HepG2 (cell line): ENCODE measurements at regions not wholly inside any gene's neighbourhood (a gene's known extent, or its start where the extent isn't known, plus 50 kb on each side); places are given as distances from the start of the nearest gene placed in this dataset.

ENCODE experiments used
- ATAC-seq: fragments of 200-7000 bp; cut with Tn5 transposase; 3 replicates; pipeline ENCODE4 v1.9.1; 2020; ENCODE audit warnings: mild to moderate bottlenecking, moderate library complexity
- BruUV-seq: library from RNA; stranded (reverse); fragments of 400-500 nt; replicated peaks from 2 replicates; lab custom pipeline; 2021; lab: Mats Ljungman, UMichigan
- CTCF ChIA-PET: fragments of 300-600 bp; formaldehyde crosslinking; extraction: SDS; loops from one replicate; lab custom pipeline; 2021; ENCODE audit warnings: low total read pairs, inconsistent platforms, low intra/inter-chr PET ratio; lab: Yijun Ruan, JAX
- POLR2A ChIA-PET: fragments of 350-600 bp; sonication (Branson Sonifier 250); formaldehyde crosslinking; loops from one replicate; lab custom pipeline; 2020; ENCODE audit warnings: antibody characterized with exemption, inconsistent platforms; lab: Yijun Ruan, JAX
- DNase-seq: peaks from one replicate; pipeline ENCODE4 v3.0.0-alpha.2; 2015; ENCODE audit warnings: low spot score
- FAIRE-seq: peaks from 3 replicates; lab custom pipeline; 2011; peaks lifted over from hg19 to GRCh38; lab: Jason Lieb, UNC
- H2AFZ ChIP-seq: one replicate; pipeline ENCODE4 v1.6.1; 2011; ENCODE audit warnings: low read length, inconsistent platforms
- H3K27ac ChIP-seq: fragments of 300-600 bp; 3 replicates; pipeline ENCODE4 v1.8.0; 2011; ENCODE audit warnings: mixed run types, mild to moderate bottlenecking, mixed read lengths, low read length, inconsistent platforms; ENCODE audit not compliant: insufficient read depth; ENCODE audit errors: extremely low read length
- H3K27me3 ChIP-seq, 2 experiments: fragments of 200-600 bp in 1 of 2; 2 replicates in 1 of 2; 3 replicates in 1 of 2; pipeline versions ENCODE4 v1.6.0 to v1.8.0; 2011; ENCODE audit warnings: low read length in 2 of 2, mild to moderate bottlenecking in 2 of 2, moderate library complexity in 2 of 2, inconsistent platforms in 1 of 2; ENCODE audit not compliant: insufficient read depth in 2 of 2, control insufficient read depth in 1 of 2
- H3K36me3 ChIP-seq, 2 experiments: fragments of 200-600 bp in 1 of 2; replicated peaks in 1 of 2; 2 replicates in 1 of 2; 3 replicates in 1 of 2; pipeline versions ENCODE4 v1.5.1 to v1.8.0; 2011; ENCODE audit warnings: low read length in 2 of 2, inconsistent platforms in 1 of 2; ENCODE audit not compliant: insufficient read depth in 2 of 2, control insufficient read depth in 1 of 2
- H3K4me1 ChIP-seq: 2 replicates; pipeline ENCODE4 v1.5.1; 2012; ENCODE audit warnings: low read length, inconsistent platforms; ENCODE audit not compliant: insufficient read depth
- H3K4me2 ChIP-seq: 2 replicates; pipeline ENCODE4 v1.6.0; 2011; ENCODE audit warnings: low read depth, low read length, inconsistent platforms
- H3K4me3 ChIP-seq, 3 experiments: fragments of 200-600 bp in 1 of 3; sonication (generic), shearing (Covaris generic) in 1 of 3; replicated peaks in 1 of 3; 2 replicates each; pipeline ENCODE4 v1.5.1; 2011 to 2016; ENCODE audit warnings: low read length in 3 of 3, inconsistent platforms in 2 of 3, low read depth in 2 of 3, mild to moderate bottlenecking in 2 of 3, control low read depth in 1 of 3, mixed read lengths in 1 of 3; ENCODE audit not compliant: insufficient read depth in 1 of 3
- H3K79me2 ChIP-seq: one replicate; pipeline ENCODE4 v1.6.1; 2011; ENCODE audit warnings: low read length, inconsistent platforms; ENCODE audit not compliant: insufficient read depth
- H3K9ac ChIP-seq: 2 replicates; pipeline ENCODE4 v1.6.0; 2011; ENCODE audit warnings: mild to moderate bottlenecking, low read depth, low read length, inconsistent platforms; ENCODE audit not compliant: insufficient read depth
- H3K9me3 ChIP-seq: 2 replicates; pipeline ENCODE4 v1.5.1; 2012; ENCODE audit warnings: mild to moderate bottlenecking, low read length
- H4K20me1 ChIP-seq: 2 replicates; pipeline ENCODE4 v1.6.0; 2011; ENCODE audit warnings: inconsistent platforms, mild to moderate bottlenecking, low read length, moderate library complexity; ENCODE audit not compliant: insufficient read depth
- AGO2 ChIP-seq: fragments of 200-400 bp; formaldehyde crosslinking; optimal IDR thresholded peaks from 2 replicates; pipeline ENCODE3; 2017; ENCODE audit warnings: mild to moderate bottlenecking, low read depth, low read length, moderate library complexity
- ASH2L ChIP-seq: fragments of 300-600, 200-600 bp; sonication (generic); IDR thresholded peaks from 2 replicates; pipeline ENCODE4 v1.7.0; 2017; ENCODE audit warnings: low read depth, mild to moderate bottlenecking, moderate library complexity, mixed read lengths, low read length; ENCODE audit not compliant: insufficient read length
- ATF3 ChIP-seq: sonication (generic); formaldehyde crosslinking; IDR thresholded peaks from 2 replicates; pipeline ENCODE4 v1.4.0; 2020; ENCODE audit warnings: missing genetic modification reagents
- FOXM1 ChIP-seq: sonication (generic); formaldehyde crosslinking; IDR thresholded peaks from 2 replicates; pipeline ENCODE4 v1.5.0; 2020; ENCODE audit warnings: missing genetic modification reagents
- GATAD2A ChIP-seq: IDR thresholded peaks from 2 replicates; pipeline ENCODE4 v1.6.1; 2016
- LCORL ChIP-seq, 2 experiments: fragments of 450-650 bp in 1 of 2; sonication (generic) in 1 of 2; formaldehyde crosslinking in 1 of 2; IDR thresholded peaks; 2 replicates each; pipeline versions ENCODE4 v1.5.0 to v1.6.1; 2017 to 2020; ENCODE audit warnings: antibody characterized with exemption in 1 of 2, missing genetic modification reagents in 1 of 2
- MED1 ChIP-seq: sonication (generic); formaldehyde crosslinking; IDR thresholded peaks from 2 replicates; pipeline ENCODE4 v1.4.0; 2020; ENCODE audit warnings: missing genetic modification reagents
- MED8 ChIP-seq: sonication (generic); formaldehyde crosslinking; IDR thresholded peaks from 2 replicates; pipeline ENCODE4 v1.8.1; 2023; ENCODE audit warnings: mild to moderate bottlenecking, missing genetic modification reagents; ENCODE audit not compliant: insufficient replicate concordance
- ZBTB8A ChIP-seq: sonication (generic); formaldehyde crosslinking; IDR thresholded peaks from 2 replicates; pipeline ENCODE4 v1.4.0; 2020; ENCODE audit warnings: mild to moderate bottlenecking, low read depth, missing genetic modification reagents, borderline replicate concordance
- ZFP91 ChIP-seq: sonication (generic); formaldehyde crosslinking; IDR thresholded peaks from 2 replicates; pipeline ENCODE4 v1.9.0; 2022; ENCODE audit warnings: missing genetic modification reagents, mild to moderate bottlenecking, borderline replicate concordance
- ZNF143 ChIP-seq: sonication (generic); formaldehyde crosslinking; IDR thresholded peaks from 2 replicates; pipeline ENCODE4 v1.4.0; 2020; ENCODE audit warnings: missing genetic modification reagents
- ZNF205 ChIP-seq: IDR thresholded peaks from 2 replicates; pipeline ENCODE4 v1.6.1; 2018; ENCODE audit warnings: missing biosample characterization, missing genetic modification reagents
- ZNF451 ChIP-seq: sonication (generic); formaldehyde crosslinking; IDR thresholded peaks from 2 replicates; pipeline ENCODE4 v1.5.0; 2020; ENCODE audit warnings: mild to moderate bottlenecking, missing genetic modification reagents
- ZNF460 ChIP-seq: sonication (generic); formaldehyde crosslinking; IDR thresholded peaks from 2 replicates; pipeline ENCODE4 v1.5.1; 2020; ENCODE audit warnings: missing genetic modification reagents, mild to moderate bottlenecking, borderline replicate concordance
- ZNF569 ChIP-seq: sonication (generic); formaldehyde crosslinking; IDR thresholded peaks from 2 replicates; pipeline ENCODE4 v1.5.0; 2020; ENCODE audit warnings: mild to moderate bottlenecking, missing genetic modification reagents, moderate library complexity, borderline replicate concordance
- ZUFSP ChIP-seq: sonication (generic); formaldehyde crosslinking; IDR thresholded peaks from 2 replicates; pipeline ENCODE4 v1.9.0; 2021; ENCODE audit warnings: missing genetic modification reagents, mild to moderate bottlenecking, borderline replicate concordance
- in situ Hi-C: cut with HindIII; loops from 2 replicates; pipeline ENCODE4 v1.10.0; 2017; ENCODE audit warnings: low pct_unique_long_range_greater_than_20kb; ENCODE audit not compliant: extremely low pct_ligation_motif_present
- intact Hi-C: fragments of 100-400 bp; cut with micrococcal nuclease; formaldehyde crosslinking; loops from one replicate; pipeline ENCODE4 v1.10.0; 2022; ENCODE audit not compliant: unreplicated experiment

GRCh38 chr6:155943635-155944034 lies 488.0 kb upstream of the NOX3 start (continued):
- TF ChIP-seq FOXM1 (CRISPR knock-in tag): no peak

GRCh38 chr6:155939253-155939652 lies 483.6 kb upstream of the NOX3 start:
- no peaks in the 10 kb centered on the region; a peak in 1 of 5 replicates for H3K27me3 ChIP-seq
- no peak overlapping the region for H3K9ac ChIP-seq
- H3K4me1 ChIP-seq: no peaks in the 10 kb centered on the region
- no peaks in the 10 kb centered on the region for H3K9me3 ChIP-seq
- H3K4me2 ChIP-seq: no peak overlapping the region
- CTCF ChIA-PET: no interaction called here
- no peak for ATAC-seq
- TF ChIP-seq ZNF451 (CRISPR knock-in tag): no peak
- TF ChIP-seq AGO2: no peak
- no peak for TF ChIP-seq ZUFSP
- TF ChIP-seq ZFP91 (CRISPR knock-in tag): no peak
- no peak for TF ChIP-seq ZNF205 (CRISPR knock-in tag)
- TF ChIP-seq LCORL (IDR thresholded peaks at IDR 0.05): no peak
- no peak for TF ChIP-seq LCORL (CRISPR knock-in tag; IDR thresholded peaks at IDR 0.05)
- no peak for TF ChIP-seq MED1 (CRISPR knock-in tag)
- TF ChIP-seq ZNF569 (CRISPR knock-in tag): no peak
- no peak for TF ChIP-seq ZBTB8A (CRISPR knock-in tag)
- no peak for TF ChIP-seq ZNF143
- no peak for TF ChIP-seq ZNF460
- TF ChIP-seq ATF3 (CRISPR knock-in tag): no peak
- no peak for TF ChIP-seq GATAD2A (CRISPR knock-in tag)
- TF ChIP-seq MED8 (CRISPR knock-in tag): no peak
- TF ChIP-seq ASH2L: no peak
- TF ChIP-seq, all 625 proteins: peak for 0
- H3K27ac ChIP-seq: no peak overlapping the region
- H3K36me3 ChIP-seq: no peaks in the 10 kb centered on the region
- no peak overlapping the region for H3K4me3 ChIP-seq
- POLR2A ChIA-PET: no interaction called here
- H4K20me1 ChIP-seq: no peaks in the 10 kb centered on the region
- no TSS peak for BruUV-seq
- no peaks in the 10 kb centered on the region for H3K79me2 ChIP-seq
- H2AFZ ChIP-seq: no peak overlapping the region
- no peak for DNase-seq
- intact Hi-C loops (no loop called here), in situ Hi-C loops (no loop called here)
- no peak for FAIRE-seq
